H1 (cell line): ENCODE measurements at regions not wholly inside any gene's neighbourhood (a gene's known extent, or its start where the extent isn't known, plus 50 kb on each side); places are given as distances from the start of the nearest gene placed in this dataset.

Experiments used
- MAX ChIP-seq: IDR thresholded peaks from 2 replicates; pipeline ENCODE4 v1.6.1; 2012; ENCODE audit warnings: inconsistent platforms
- RAD21 ChIP-seq, 2 experiments: IDR thresholded peaks in 1 of 2; conservative IDR thresholded peaks in 1 of 2; 2 replicates each; pipeline ENCODE4 v1.6.1; 2011; ENCODE audit warnings: low read depth in 2 of 2, low read length in 2 of 2, improper control_type of control experiment in 1 of 2, inconsistent platforms in 1 of 2, mild to moderate bottlenecking in 1 of 2, moderate library complexity in 1 of 2
- RNF2 ChIP-seq: fragments of 200-900, 300-1000 bp; sonication (generic); IDR thresholded peaks from 2 replicates; pipeline ENCODE4 v1.7.1; 2016; ENCODE audit warnings: borderline replicate concordance, low read depth, mild to moderate bottlenecking, antibody characterized with exemption, low read length; ENCODE audit not compliant: poor library complexity, severe bottlenecking; ENCODE audit errors: missing control alignments
- SRF ChIP-seq: IDR thresholded peaks from 2 replicates; pipeline ENCODE4 v1.6.1; 2011; ENCODE audit warnings: mild to moderate bottlenecking, low read depth, low read length, moderate library complexity

- TF ChIP-seq MAX (no peak), SRF (no peak), RAD21 (IDR thresholded peaks at IDR 0.05 in 1 of 2, conservative IDR thresholded peaks at IDR 0.05 in 1 of 2; ENCODE audit: low read depth in 2 of 2, low read length in 2 of 2) (no peak; a peak in 1 of 4 replicates), RNF2 (no peak)
- TF ChIP-seq, all 59 proteins: peak for 0
Measured at GRCh38 chr9:95368377-95369160, 51.1 kb upstream of the FANCC start (continued).
